GM18511 (cell line): ENCODE measurements at regions not wholly inside any gene's neighbourhood (a gene's known extent, or its start where the extent isn't known, plus 50 kb on each side); places are given as distances from the start of the nearest gene placed in this dataset.
"Not testable (repeated sequence)": the region's sequence is repeated elsewhere in the genome, so short reads cannot be mapped to it uniquely, and the experiment has no call there.

Experiments used
- ATAC-seq: cut with Tn5 transposase; IDR thresholded peaks from one replicate; pipeline ENCODE4 v1.9.1; 2021; ENCODE audit warnings: mild to moderate bottlenecking, moderate library complexity; ENCODE audit not compliant: unreplicated experiment

GRCh38 chrX:25442499-25442898, 426.7 kb upstream of the ARX start:
- no peak for ATAC-seq

DNA sequence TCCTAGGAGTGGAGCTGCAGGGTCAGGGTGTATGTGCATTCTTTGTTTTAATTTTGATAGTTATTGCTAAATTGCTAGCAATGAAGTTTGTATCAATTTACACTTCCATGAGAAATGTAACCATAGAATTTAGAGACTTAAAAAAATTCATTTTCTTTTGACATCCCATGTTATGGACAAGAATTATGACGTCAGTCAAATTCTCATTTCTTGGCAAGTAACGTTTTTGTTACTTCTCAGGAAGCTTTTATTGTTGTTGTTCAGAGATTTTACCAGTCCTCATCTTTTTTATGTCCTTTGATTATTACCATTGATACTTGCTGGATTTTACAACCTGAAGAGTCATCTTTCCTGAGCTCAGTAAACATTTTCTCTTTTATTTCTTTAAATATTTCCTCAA, 417.5 kb upstream of the ARX start:
- no peak for ATAC-seq

DNA sequence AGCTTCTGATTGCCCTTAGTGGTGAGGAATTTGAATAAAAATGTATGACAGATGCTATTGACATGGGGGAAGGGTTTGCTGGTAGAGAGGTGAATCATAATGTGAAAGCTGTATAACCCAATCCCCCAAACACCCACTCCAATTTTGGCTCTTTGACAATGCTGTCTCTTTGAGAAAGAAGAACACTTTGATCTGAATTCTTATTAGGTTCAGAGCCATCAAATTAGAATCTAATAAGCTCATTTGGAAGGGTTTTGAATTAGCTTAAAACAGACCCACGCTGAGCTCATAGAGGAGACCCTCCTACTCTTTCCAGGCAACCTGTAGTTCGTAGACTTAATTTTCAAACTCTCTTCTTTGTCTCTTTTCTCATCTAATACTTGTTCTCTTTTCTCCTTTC, 416.6 kb upstream of the ARX start:
- no peak for ATAC-seq

- ATAC-seq = no peak
Measured at GRCh38 chrX:25427873-25428555, 412.2 kb upstream of the ARX start.

- not testable (repeated sequence) for ATAC-seq
Measured at GRCh38 chrX:25404163-25404562, 388.4 kb upstream of the ARX start.

GRCh38 chrX:25389266-25389665, 373.5 kb upstream of the ARX start:
- ATAC-seq = no peak

DNA sequence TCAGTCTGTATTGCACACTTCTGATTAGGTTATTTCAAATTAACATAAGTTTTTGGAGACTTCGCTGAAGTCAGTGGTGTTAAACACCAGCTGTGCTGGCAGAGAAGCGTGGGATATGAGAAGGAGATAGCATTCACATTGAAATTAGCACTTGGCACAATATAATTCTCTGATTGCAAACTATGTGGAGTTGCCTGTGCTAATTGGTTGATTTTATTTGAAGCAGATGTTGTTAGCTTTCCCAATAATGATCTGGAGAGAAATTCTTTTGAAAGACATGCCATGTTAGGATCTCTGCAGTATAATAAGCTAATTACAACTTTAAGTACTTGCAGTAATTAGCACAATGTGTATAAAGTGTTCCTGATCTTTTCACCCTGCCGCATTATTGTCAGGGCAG, 367.4 kb upstream of the ARX start:
- ATAC-seq = no peak

GRCh38 chrX:25356456-25356855, 340.7 kb upstream of the ARX start:
- ATAC-seq = no peak

- ATAC-seq = no peak
Measured at GRCh38 chrX:25344161-25344936, 328.6 kb upstream of the ARX start.

DNA sequence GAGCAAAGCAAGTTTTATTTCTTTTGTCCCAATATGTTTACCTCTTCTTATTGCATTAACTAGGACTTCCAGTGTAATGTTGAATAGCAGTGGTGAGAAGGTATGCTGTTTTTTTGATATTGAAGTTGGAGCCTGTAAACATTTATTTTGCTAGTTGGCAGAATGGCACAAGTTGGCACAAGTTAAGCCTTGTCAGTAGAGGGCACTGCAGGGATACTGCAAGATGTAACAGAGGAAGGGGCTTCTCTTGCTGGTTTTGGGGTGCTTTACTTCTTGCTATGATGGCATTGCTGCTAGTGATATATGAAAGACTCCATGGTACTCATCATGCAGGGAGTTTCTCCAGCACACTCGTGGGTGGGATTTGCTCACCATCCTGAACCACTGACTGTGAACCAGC, 327.3 kb upstream of the ARX start:
- no peak for ATAC-seq

GRCh38 chrX:25337841-25338240, 322.1 kb upstream of the ARX start:
- ATAC-seq = no peak

DNA sequence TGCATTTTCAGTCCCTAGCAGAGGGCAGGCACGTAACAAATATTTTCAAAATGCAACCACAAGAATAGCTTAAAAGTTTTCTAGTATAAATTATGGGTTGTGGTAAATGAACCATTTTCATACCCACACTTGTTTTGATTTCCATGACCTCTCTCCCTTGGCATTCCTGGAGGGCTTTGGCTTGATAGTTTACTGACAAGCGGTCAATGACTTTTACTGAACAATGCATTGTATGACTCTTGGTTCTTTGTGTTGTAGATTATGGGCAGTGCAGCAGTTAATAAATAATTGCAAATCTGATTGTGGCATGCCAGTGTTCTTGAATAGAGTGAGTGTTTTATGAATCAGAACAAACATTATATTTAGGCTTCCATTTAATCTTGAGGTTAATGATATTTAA, 285.2 kb upstream of the ARX start:
- no peak for ATAC-seq

DNA sequence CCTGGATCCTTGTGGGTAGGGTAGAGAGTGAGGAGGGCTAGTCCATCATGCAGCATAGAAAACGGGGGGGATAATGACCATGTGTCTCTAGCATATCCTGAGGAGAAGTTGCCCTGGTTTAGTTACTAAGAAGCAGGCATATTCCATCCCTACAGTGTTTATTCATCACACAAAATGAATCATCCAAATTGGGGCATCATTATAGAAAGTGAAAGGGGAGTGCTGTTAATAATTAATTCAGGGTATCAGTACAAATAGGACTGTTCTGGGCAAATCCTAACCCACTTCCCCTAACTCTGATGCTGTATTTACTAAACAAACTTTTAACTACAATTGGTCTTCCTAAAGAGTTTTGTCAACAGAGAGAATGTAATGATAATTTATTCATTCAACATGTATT, 281.1 kb upstream of the ARX start:
- no peak for ATAC-seq

DNA sequence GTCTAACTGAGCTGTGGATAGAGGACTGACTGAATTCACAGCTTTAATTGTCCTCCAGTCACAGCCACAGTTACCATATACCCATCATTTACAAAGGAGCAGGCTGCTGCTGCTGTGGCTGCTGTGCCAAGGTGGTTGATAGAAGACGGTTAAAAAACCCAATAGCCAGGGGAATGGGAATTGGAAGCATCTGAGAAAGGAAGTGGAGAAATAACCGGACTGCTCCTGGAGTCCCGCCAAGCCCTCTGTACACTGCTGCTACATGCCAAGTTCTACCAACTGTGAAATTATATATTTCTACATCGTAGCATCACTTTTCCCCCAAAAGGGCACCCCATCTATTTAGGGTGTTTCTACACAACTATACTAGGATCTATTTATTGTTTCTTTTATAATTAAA, 279.7 kb upstream of the ARX start:
- no peak for ATAC-seq

GRCh38 chrX:25290132-25290531, 274.4 kb upstream of the ARX start:
- ATAC-seq = no peak

DNA sequence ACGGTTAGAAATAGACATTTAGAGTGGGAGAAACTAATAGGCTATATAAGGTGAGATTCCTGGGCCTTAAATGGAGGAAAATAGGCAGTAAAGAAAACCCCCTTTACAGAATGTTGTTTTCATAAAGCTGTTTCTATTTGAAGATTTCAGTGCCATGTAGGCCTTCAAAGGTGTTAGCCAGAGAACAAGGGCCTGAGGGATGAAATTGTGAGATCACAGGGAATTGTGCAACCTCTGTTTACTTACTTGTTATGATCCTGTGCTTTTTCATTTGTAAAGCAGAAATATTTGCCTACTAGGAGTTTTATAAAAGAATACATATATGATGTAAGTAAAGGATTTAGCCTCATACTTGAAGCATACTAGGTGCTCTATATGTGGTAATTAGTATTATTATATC, 272.9 kb upstream of the ARX start:
- ATAC-seq = no peak

- ATAC-seq = no peak
Measured at GRCh38 chrX:25287521-25287920, 271.8 kb upstream of the ARX start.

- no peak for ATAC-seq
Measured at GRCh38 chrX:25285598-25285997, 269.8 kb upstream of the ARX start.

DNA sequence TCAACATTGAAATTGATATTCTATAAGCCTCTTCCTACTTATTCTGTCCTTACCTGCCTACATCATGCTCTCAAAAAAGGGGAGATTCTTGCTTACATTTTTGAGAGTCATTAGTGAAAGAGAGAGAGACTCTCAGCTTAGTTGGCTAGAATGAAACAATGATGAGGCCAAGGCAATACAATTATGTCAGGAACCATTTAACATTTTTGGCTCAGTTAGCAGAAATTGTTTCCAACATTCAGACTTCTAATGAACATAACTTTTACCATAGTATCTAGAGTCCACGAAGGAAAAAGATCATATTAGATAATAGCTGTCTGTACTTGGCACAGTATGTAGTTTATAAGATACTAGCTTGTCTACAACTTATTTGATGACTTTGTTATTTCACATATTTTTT, 263.7 kb upstream of the ARX start:
- no peak for ATAC-seq

DNA sequence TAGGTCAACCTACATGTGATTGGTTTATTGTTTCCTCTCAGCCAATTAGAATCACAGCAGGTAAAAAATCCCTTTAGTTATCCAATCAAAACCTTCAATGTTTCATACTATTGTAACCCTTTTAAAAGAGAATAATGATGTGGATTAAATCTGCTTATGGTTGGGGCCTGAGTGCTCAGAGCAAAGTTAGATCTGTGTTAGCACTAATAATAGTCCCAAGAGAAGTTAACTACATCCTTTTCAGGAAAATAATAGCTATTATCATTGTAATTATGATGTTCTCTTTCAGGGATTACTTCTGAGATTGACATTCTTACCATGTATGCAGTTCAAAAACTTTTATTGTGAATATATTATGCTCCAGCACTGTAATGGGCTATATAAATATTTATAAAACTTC, 262.6 kb upstream of the ARX start:
- no peak for ATAC-seq

- no peak for ATAC-seq
Measured at GRCh38 chrX:25277574-25277973, 261.8 kb upstream of the ARX start.

DNA sequence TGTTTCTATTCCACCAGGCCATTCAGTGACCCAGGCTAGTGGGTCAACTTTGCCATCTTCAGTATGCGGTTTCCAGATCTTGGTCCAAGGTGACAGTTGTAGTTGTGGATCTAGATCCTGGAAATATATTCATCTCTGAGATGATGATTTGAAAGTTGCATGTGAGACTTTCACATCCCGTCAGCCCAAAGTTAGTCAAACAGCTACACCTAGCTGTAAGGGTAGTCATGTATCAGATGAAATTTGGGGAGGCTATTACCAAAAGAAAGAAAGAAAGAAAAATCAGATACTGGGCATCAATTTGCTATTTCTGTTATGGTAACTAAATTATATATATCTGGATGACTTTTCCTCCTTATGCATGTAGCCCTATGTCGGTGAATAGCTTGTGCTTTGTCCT, 259.4 kb upstream of the ARX start:
- no peak for ATAC-seq

DNA sequence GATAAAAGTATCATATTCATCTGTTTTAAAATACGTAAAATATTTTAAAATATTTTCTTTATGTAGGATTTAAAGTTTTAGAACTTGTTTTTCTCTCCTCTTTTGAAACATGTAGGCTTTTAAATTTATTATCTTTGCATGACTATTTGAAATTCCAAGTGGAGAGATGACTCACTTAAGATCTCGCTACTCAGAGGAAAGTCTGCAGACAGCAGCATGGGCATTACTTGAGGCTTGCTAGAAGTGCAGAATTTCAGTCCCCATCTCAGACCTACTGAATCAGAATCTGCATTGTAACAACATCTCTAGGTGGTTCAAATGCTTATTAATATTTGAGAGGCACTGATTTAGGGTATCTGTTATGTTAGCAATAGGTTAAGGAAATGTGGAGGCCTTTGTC, 225.7 kb upstream of the ARX start:
- no peak for ATAC-seq
